Kidney (tissue), 13 donors: ENCODE measurements at regions not wholly inside any gene's neighbourhood (a gene's known extent, or its start where the extent isn't known, plus 50 kb on each side); places are given as distances from the start of the nearest gene placed in this dataset.

Experiments
- DNase-seq, 5 donors: peaks; one replicate each; pipeline ENCODE4 v3.0.0-alpha.2; 2013 to 2020
- FAIRE-seq: peaks from 2 replicates; lab custom pipeline; 2012; peaks lifted over from hg19 to GRCh38; lab: Jason Lieb, UNC
- H3K27ac ChIP-seq, 2 donors: one replicate each; pipeline ENCODE4 v1.7.0; 2013; ENCODE audit warnings: low read depth in 2 of 2, low read length in 2 of 2, inconsistent platforms in 1 of 2
- H3K27me3 ChIP-seq: one replicate; pipeline ENCODE4 v1.7.1; 2013; ENCODE audit warnings: low read length, inconsistent platforms; ENCODE audit not compliant: control insufficient read depth, insufficient read depth
- H3K36me3 ChIP-seq, 3 donors: one replicate each; pipeline versions ENCODE4 v1.7.0 to v1.7.1; 2013; ENCODE audit warnings: low read length in 3 of 3, control low read depth in 1 of 3, inconsistent platforms in 1 of 3; ENCODE audit not compliant: insufficient read depth in 3 of 3, control insufficient read depth in 2 of 3
- H3K4me1 ChIP-seq, 3 donors: one replicate each; pipeline versions ENCODE4 v1.7.0 to v1.7.1; 2013; ENCODE audit warnings: low read length in 3 of 3, inconsistent platforms in 1 of 3, low read depth in 1 of 3; ENCODE audit not compliant: control insufficient read depth in 2 of 3, insufficient read depth in 2 of 3
- H3K4me3 ChIP-seq, 3 donors: one replicate each; pipeline versions ENCODE4 v1.7.0 to v1.8.1; 2013; ENCODE audit warnings: low read length in 3 of 3, control low read depth in 1 of 3, inconsistent platforms in 1 of 3
- H3K9ac ChIP-seq, 3 donors: one replicate each; pipeline versions ENCODE4 v1.7.0 to v1.7.1; 2013; ENCODE audit warnings: low read length in 3 of 3, control low read depth in 1 of 3, inconsistent platforms in 1 of 3
- H3K9me3 ChIP-seq, 3 donors: one replicate each; pipeline versions ENCODE4 v1.7.0 to v1.7.1; 2013; ENCODE audit warnings: low read length in 3 of 3, control low read depth in 1 of 3, inconsistent platforms in 1 of 3; ENCODE audit not compliant: control insufficient read depth in 2 of 3, insufficient read depth in 1 of 3
- intact Hi-C: fragments of 100-400 bp; cut with DNase I; formaldehyde crosslinking; loops from one replicate; pipeline ENCODE4 v1.11.1; 2022
- TF ChIP-seq, protein P1 (sequence below): IDR thresholded peaks from 3 replicates; pipeline ENCODE4 v1.5.1; 2012; ENCODE audit warnings: mild to moderate bottlenecking, moderate library complexity, borderline replicate concordance; ENCODE audit not compliant: insufficient read depth; ENCODE audit errors: extremely low read depth
- donor health status: control.
- donor health status: control.
- donor health status: control.
- donor health status: control.
- donor health status: control.
- donor health status: DM: yes; HTN: yes; CAD: no.
- donor health status: Normal renal cell carcinoma (clear cell type).

DNA sequence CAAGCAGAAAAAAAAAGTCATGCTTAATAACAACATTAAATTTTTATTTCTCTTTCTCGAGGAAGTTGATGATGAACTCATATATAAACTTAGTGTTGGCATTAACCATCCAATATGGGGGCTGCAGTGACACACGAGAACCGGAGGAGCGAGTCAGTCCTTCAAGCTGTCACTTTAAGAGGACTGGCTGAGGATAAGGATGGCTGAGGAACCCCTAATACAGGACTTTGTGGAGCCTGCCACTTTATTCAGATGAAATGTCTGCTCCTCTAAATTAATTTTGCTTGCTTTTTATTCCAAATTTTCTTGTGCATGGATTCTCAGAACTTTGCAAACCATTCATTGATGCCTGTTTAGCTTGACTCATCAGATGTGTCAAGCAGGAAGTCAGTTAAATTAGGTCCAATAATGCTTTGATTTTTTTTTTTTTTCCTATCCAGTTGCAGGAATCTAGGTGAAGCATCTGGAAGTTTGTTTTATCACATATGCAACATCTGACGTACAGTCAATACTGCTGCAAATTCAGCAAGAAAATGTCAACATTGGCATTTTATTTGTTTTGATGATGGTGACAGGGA lies 144.2 kb upstream of the COL5A1 start:
- H3K9me3 ChIP-seq: no peaks in the 10 kb centered on the region
- FAIRE-seq (no peak), DNase-seq (no peak)
- H3K27ac ChIP-seq: no peak overlapping the region
- no peak overlapping the region for H3K4me3 ChIP-seq
- H3K4me1 ChIP-seq: no peaks in the 10 kb centered on the region
- TF ChIP-seq, protein P1, sequence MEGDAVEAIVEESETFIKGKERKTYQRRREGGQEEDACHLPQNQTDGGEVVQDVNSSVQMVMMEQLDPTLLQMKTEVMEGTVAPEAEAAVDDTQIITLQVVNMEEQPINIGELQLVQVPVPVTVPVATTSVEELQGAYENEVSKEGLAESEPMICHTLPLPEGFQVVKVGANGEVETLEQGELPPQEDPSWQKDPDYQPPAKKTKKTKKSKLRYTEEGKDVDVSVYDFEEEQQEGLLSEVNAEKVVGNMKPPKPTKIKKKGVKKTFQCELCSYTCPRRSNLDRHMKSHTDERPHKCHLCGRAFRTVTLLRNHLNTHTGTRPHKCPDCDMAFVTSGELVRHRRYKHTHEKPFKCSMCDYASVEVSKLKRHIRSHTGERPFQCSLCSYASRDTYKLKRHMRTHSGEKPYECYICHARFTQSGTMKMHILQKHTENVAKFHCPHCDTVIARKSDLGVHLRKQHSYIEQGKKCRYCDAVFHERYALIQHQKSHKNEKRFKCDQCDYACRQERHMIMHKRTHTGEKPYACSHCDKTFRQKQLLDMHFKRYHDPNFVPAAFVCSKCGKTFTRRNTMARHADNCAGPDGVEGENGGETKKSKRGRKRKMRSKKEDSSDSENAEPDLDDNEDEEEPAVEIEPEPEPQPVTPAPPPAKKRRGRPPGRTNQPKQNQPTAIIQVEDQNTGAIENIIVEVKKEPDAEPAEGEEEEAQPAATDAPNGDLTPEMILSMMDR: no peak
- H3K36me3 ChIP-seq: no peaks in the 10 kb centered on the region
- peaks cover 3% of the 10 kb centered on the region for H3K27me3 ChIP-seq
- H3K9ac ChIP-seq: no peak overlapping the region
- intact Hi-C loops: no loop called here

DNA sequence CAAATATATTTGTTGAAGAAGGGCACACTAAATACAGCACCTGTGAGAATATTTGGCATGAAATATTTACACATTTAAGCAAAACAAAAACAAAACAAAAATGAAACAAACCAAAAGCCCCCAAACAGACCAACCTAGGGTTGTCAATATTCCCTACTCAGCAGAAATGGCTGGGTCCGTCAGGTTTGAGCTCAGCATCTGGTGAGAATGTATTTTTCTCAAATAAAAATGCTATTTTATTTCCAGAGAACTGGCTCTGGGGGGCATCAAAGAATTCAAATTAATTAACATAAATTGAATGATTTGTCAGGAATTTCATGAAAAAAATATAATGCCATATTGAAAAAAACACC lies 142.8 kb upstream of the COL5A1 start:
- no peak for FAIRE-seq
- TF ChIP-seq, protein P1: no peak
- Histone ChIP-seq H3K36me3 (no peaks in the 10 kb centered on the region), H3K27me3 (peaks cover 3% of the 10 kb centered on the region), H3K4me3 (no peak overlapping the region), H3K4me1 (no peaks in the 10 kb centered on the region), H3K9me3 (no peaks in the 10 kb centered on the region), H3K27ac (no peak overlapping the region), H3K9ac (no peak overlapping the region)
- intact Hi-C loops: no loop called here
- DNase-seq: no peak

DNA sequence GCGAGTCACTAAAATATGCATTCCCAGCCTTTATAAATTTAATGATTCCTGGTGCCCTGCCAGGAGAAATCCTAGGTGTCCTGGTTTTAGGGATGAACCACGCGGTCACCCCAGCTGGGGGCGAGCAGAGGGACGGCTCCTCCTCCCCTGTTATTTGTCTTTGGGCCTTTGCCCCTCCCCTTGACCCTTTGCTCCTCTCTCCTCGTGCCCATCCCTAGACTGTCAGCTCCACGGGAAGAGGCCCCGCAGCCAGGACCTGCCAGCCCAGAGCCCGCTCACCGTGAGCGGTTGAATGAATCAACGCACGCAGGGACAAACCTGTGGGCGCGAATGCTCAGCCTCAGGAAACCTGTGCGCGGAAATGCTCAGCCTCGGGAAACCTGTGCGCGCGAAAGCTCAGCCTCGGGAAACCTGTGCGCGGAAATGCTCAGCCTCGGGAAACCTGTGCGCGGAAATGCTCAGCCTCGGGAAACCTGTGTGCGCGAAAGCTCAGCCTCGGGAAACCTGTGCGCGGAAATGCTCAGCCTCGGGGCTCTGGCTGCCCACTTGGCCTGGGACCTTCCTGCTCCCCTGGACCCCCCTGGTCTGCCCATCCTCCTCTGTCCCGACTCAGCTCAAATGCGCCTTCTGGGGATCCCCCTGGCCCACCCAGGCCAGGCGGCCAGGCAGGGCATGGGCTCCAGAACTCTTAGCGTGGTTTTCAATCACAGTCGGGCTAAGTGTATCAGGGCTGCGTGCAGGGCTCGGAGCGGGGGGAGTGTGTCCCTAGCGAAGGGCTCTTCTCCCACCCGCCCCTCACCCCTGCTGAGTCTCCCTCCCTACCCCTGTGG lies 140.5 kb upstream of the COL5A1 start:
- Histone ChIP-seq H3K27me3 (peaks cover 3% of the 10 kb centered on the region), H3K4me1 (no peaks in the 10 kb centered on the region), H3K4me3 (no peak overlapping the region), H3K36me3 (no peaks in the 10 kb centered on the region), H3K9me3 (no peaks in the 10 kb centered on the region), H3K27ac (no peak overlapping the region), H3K9ac (no peak overlapping the region)
- TF ChIP-seq, protein P1: no peak
- DNase-seq: peak in 2 of 5 donors; percentile 17 to 64
- intact Hi-C loops: no loop called here
- no peak for FAIRE-seq
